ENCODE measurements at regions not wholly inside any gene's neighbourhood (a gene's known extent, or its start where the extent isn't known, plus 50 kb on each side); places are given as distances from the start of the nearest gene placed in this dataset.

- no peak for DNase-seq (ENCODE audit: low read depth)
- no peak for TF ChIP-seq CTCF (conservative IDR thresholded peaks at IDR 0.05; ENCODE audit: low read depth, low read length)
- H3K4me3 ChIP-seq (ENCODE audit: low read depth, low read length), result no peak overlapping the region
These were observed 100.2 kb upstream of the OTUD4 start for GRCh38 chr4:145280541-145280940.

DNA sequence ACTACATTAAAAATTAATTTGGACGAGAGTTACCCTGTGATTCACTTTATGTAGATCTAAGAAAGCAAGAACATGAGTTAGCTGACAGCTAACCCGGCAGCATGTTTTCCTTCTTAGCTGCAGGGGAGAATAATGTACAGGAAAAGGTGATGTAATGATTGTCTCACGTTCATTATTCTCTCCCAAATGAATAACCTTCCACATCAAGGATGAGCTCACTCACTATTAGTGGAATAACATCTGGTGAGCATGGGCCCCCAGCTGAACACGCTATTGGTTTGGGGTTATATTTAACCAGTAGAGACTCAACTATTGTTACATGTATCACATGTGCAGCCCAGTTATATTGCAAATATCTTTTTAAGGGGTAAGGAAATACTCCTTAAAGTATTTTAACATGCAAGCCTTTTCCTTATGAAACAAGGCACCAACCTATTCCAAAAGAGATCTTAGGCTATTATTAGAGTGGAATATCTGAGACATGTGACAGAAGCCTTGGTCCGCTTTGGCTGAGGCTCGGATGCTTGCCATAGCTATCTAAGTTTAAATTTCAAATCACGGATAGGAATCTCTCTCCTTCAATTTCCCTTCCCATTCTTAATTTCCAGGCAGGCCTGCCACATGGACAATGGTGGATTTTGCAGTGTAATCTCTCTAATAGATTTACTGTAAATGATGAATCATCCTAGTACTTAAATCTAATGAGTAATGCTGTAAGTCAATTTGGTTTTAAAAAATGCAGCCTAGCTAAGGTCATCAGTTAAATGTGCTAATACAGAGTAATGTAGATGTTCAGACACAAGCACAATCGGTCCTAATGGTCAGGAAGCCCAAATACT is 99.0 kb upstream of the OTUD4 start:
- no peak overlapping the region for H3K4me3 ChIP-seq (ENCODE audit: low read depth, low read length)
- no peak for TF ChIP-seq CTCF (conservative IDR thresholded peaks at IDR 0.05; ENCODE audit: low read depth, low read length)
- DNase-seq (ENCODE audit: low read depth), result peak; percentile 67

- no peak for TF ChIP-seq CTCF (conservative IDR thresholded peaks at IDR 0.05; ENCODE audit: low read depth, low read length)
- H3K4me3 ChIP-seq (ENCODE audit: low read depth, low read length), result no peak overlapping the region
- DNase-seq (ENCODE audit: low read depth), result peak; percentile 61
These were observed 98.1 kb upstream of the OTUD4 start for GRCh38 chr4:145278341-145279121.

GRCh38 chr4:145277011-145277410 is 96.6 kb upstream of the OTUD4 start:
- DNase-seq (ENCODE audit: low read depth), result no peak
- no peak overlapping the region for H3K4me3 ChIP-seq (ENCODE audit: low read depth, low read length)
- no peak for TF ChIP-seq CTCF (conservative IDR thresholded peaks at IDR 0.05; ENCODE audit: low read depth, low read length)

DNA sequence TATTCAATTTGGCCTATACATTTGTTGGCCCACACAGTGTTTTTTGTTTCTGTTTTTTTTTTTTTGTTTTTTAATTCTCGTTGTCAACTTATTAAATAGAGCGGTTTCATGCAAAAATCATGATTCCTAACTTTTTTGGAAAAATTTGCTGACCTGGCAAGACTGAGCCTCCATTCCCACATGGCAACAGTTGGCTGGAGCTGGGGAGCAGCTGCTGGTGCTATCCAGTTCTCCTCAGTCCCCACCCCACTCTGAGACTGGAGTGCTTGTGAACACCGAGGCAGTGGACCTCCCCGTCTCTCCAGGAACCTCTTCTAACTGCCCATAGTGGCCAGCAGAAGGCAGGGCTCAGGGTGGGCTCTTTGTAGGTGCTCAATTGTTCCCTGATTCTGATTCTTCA is 95.7 kb upstream of the OTUD4 start:
- TF ChIP-seq CTCF (conservative IDR thresholded peaks at IDR 0.05; ENCODE audit: low read depth, low read length), result no peak
- no peak overlapping the region for H3K4me3 ChIP-seq (ENCODE audit: low read depth, low read length)
- no peak for DNase-seq (ENCODE audit: low read depth)

- no peak overlapping the region for H3K4me3 ChIP-seq (ENCODE audit: low read depth, low read length)
- no peak for TF ChIP-seq CTCF (conservative IDR thresholded peaks at IDR 0.05; ENCODE audit: low read depth, low read length)
- DNase-seq (ENCODE audit: low read depth), result no peak
These were observed 90.8 kb upstream of the OTUD4 start for GRCh38 chr4:145271194-145271593.

Measured in choroid plexus epithelial cell (primary cell).